Right atrium auricular region (tissue), 2 donors: ENCODE measurements at regions not wholly inside any gene's neighbourhood (a gene's known extent, or its start where the extent isn't known, plus 50 kb on each side); places are given as distances from the start of the nearest gene placed in this dataset.

Experiments
- DNase-seq: peaks from one replicate; pipeline ENCODE4 v3.0.0-alpha.2; 2019; ENCODE audit warnings: low spot score
- H3K27ac ChIP-seq, 2 donors: fragments of 200-600 bp; sonication (generic); 1 replicate in 1 of 2; 2 replicates in 1 of 2; pipeline ENCODE4 v1.5.1; 2016 to 2019
- H3K27me3 ChIP-seq, 2 donors: fragments of 200-600 bp; sonication (generic); one replicate each; pipeline versions ENCODE4 v1.5.1 to v1.6.0; 2017 to 2019
- H3K36me3 ChIP-seq: fragments of 200-600 bp; sonication (generic); one replicate; pipeline ENCODE4 v1.5.1; 2016
- H3K4me1 ChIP-seq, 2 donors: fragments of 200-600 bp; sonication (generic); one replicate each; pipeline versions ENCODE4 v1.5.1 to v1.6.0; 2017 to 2019
- H3K4me3 ChIP-seq, 2 donors: fragments of 200-600 bp; sonication (generic); 1 replicate in 1 of 2; 2 replicates in 1 of 2; pipeline ENCODE4 v1.5.1; 2017 to 2019; ENCODE audit warnings: mild to moderate bottlenecking in 1 of 2, moderate library complexity in 1 of 2
- H3K9me3 ChIP-seq, 2 donors: fragments of 200-600 bp; sonication (generic); one replicate each; pipeline ENCODE4 v1.5.1; 2019
- CTCF ChIP-seq, 2 donors: fragments of 200-600 bp; sonication (generic); IDR thresholded peaks; one replicate each; pipeline ENCODE4 v1.5.1; 2019; ENCODE audit warnings: antibody characterized with exemption in 2 of 2

DNA sequence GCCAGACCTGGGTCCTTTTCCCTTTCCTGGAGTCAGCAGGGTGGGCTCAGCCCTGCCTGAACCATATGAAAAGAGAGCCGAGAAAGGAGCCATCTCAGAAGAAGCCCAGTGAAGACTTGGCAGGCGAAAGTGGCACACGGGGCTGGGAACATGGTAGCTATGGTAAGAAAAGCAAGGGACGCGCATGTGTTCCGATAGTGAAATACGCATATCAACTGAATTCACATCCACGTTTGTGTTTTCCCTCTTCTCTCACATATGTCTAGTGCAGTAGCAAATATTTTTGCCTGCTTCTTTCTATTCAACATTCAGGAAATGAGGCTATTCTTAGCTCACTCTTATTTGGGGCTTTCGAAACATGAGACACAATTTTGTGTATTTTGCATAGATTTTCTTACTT lies 54.1 kb upstream of the PEG3 start:
- Histone ChIP-seq H3K27me3 (no peaks in the 10 kb centered on the region), H3K36me3 (no peaks in the 10 kb centered on the region), H3K4me1 (no peaks in the 10 kb centered on the region), H3K27ac (no peak overlapping the region), H3K4me3 (no peak overlapping the region), H3K9me3 (no peaks in the 10 kb centered on the region)
- no peak for DNase-seq
- no peak for TF ChIP-seq CTCF (IDR thresholded peaks at IDR 0.05)

GRCh38 chr19:56896095-56896494 lies 55.6 kb upstream of the PEG3 start:
- H3K36me3 ChIP-seq = no peaks in the 10 kb centered on the region
- no peaks in the 10 kb centered on the region for H3K27me3 ChIP-seq
- H3K4me3 ChIP-seq = no peak overlapping the region
- TF ChIP-seq CTCF (IDR thresholded peaks at IDR 0.05) = no peak
- H3K9me3 ChIP-seq = no peaks in the 10 kb centered on the region
- no peaks in the 10 kb centered on the region for H3K4me1 ChIP-seq
- DNase-seq = no peak
- H3K27ac ChIP-seq = no peak overlapping the region

DNA sequence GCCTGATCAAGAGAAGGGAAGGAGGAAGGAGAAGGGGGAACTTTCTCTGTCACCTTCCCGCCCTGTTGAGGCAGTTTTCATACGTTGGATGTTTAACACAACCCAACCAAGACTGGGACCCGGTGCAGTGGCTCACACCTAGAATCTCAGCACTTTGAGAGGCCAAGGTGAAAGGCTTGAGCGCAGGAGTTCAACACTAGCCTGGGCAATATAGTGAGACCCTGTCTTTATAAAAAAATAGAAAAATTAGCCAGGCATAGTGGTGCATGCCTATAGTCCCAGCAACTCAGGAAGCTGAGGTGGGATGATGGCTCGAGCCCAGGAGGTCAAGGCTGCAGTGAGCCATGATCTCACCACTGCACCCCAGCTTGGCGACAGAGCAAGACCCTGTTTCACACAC lies 59.4 kb upstream of the PEG3 start:
- Histone ChIP-seq H3K9me3 (no peaks in the 10 kb centered on the region), H3K4me1 (no peaks in the 10 kb centered on the region), H3K4me3 (no peak overlapping the region), H3K27me3 (no peaks in the 10 kb centered on the region), H3K27ac (no peak overlapping the region), H3K36me3 (no peaks in the 10 kb centered on the region)
- TF ChIP-seq CTCF (IDR thresholded peaks at IDR 0.05) = no peak
- no peak for DNase-seq

GRCh38 chr19:56900573-56901097 lies 60.1 kb upstream of the PEG3 start:
- DNase-seq = no peak
- H3K27ac ChIP-seq = no peak overlapping the region
- no peaks in the 10 kb centered on the region for H3K9me3 ChIP-seq

GRCh38 chr19:56905631-56906150 lies 65.2 kb upstream of the PEG3 start:
- no peak overlapping the region for H3K4me3 ChIP-seq
- no peaks in the 10 kb centered on the region for H3K4me1 ChIP-seq
- DNase-seq = no peak
- H3K9me3 ChIP-seq = no peaks in the 10 kb centered on the region
- H3K27ac ChIP-seq = no peak overlapping the region
- no peak for TF ChIP-seq CTCF (IDR thresholded peaks at IDR 0.05)
- H3K36me3 ChIP-seq = no peaks in the 10 kb centered on the region
- no peaks in the 10 kb centered on the region for H3K27me3 ChIP-seq

More at GRCh38 chr19:56900573-56901097, 60.1 kb upstream of the PEG3 start:
- no peaks in the 10 kb centered on the region for H3K4me1 ChIP-seq
- no peak overlapping the region for H3K4me3 ChIP-seq
- no peaks in the 10 kb centered on the region for H3K36me3 ChIP-seq
- no peak for TF ChIP-seq CTCF (IDR thresholded peaks at IDR 0.05)
- H3K27me3 ChIP-seq = no peaks in the 10 kb centered on the region
